GM13976 (cell line): ENCODE measurements at regions not wholly inside any gene's neighbourhood (a gene's known extent, or its start where the extent isn't known, plus 50 kb on each side); places are given as distances from the start of the nearest gene placed in this dataset.

ENCODE experiments used
- DNase-seq: peaks from one replicate; pipeline ENCODE4 v3.0.0; 2012; ENCODE audit warnings: low spot score
- in situ Hi-C: fragments of 300-500 bp; cut with MboI; formaldehyde crosslinking; loops from one replicate; pipeline ENCODE4 v1.12.0; 2022; ENCODE audit warnings: low sequenced_read_pairs, mixed read lengths, inconsistent platforms; ENCODE audit not compliant: unreplicated experiment
- TF ChIP-seq, protein P1 (sequence below): IDR thresholded peaks from 2 replicates; pipeline ENCODE4 v1.5.1; 2012; ENCODE audit warnings: borderline replicate concordance, mild to moderate bottlenecking; ENCODE audit not compliant: insufficient read depth; ENCODE audit errors: extremely low read depth, missing control alignments, control extremely low read depth

DNA sequence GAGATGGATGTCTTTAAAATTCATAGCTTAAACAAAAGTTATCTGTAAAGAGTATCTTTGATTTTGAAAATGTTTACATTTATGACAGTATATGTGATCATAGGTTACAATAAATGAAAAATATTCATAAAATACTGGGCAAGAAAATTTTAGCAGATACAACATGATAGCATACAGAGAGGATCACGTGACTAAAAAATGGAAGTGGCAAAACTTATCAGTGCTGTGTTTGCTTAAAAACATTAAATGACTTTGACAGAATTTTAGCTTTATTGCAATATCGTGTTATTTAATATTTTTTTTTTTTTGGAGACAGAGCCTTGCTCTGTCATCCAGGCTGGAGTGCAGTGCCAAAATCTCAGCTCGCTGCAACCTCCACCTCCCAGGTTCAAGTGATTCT lies 2294.1 kb downstream of the NCAM2 start:
- no peak for DNase-seq
- in situ Hi-C loops = no loop called here
- TF ChIP-seq, protein P1, sequence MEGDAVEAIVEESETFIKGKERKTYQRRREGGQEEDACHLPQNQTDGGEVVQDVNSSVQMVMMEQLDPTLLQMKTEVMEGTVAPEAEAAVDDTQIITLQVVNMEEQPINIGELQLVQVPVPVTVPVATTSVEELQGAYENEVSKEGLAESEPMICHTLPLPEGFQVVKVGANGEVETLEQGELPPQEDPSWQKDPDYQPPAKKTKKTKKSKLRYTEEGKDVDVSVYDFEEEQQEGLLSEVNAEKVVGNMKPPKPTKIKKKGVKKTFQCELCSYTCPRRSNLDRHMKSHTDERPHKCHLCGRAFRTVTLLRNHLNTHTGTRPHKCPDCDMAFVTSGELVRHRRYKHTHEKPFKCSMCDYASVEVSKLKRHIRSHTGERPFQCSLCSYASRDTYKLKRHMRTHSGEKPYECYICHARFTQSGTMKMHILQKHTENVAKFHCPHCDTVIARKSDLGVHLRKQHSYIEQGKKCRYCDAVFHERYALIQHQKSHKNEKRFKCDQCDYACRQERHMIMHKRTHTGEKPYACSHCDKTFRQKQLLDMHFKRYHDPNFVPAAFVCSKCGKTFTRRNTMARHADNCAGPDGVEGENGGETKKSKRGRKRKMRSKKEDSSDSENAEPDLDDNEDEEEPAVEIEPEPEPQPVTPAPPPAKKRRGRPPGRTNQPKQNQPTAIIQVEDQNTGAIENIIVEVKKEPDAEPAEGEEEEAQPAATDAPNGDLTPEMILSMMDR = no peak

DNA sequence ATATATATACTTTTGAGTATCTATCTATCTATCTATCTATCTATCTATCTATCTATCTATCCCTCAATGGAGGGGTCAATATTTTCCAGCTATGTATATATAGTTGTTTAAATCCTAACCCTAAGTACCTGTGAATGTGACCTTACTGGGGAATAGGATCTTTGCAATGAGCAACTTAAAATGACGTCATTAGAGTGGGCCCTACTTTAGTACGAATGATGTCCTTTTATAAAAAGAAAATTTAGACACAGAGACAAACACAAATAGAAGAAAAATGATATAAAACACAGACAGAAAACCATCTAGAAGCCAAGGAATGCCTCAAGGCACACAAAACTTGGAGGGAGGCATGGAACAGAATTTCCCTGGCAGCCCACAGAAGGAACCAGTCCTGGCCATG lies 2283.7 kb downstream of the NCAM2 start:
- in situ Hi-C loops = no loop called here
- DNase-seq = no peak
- TF ChIP-seq, protein P1 = no peak

DNA sequence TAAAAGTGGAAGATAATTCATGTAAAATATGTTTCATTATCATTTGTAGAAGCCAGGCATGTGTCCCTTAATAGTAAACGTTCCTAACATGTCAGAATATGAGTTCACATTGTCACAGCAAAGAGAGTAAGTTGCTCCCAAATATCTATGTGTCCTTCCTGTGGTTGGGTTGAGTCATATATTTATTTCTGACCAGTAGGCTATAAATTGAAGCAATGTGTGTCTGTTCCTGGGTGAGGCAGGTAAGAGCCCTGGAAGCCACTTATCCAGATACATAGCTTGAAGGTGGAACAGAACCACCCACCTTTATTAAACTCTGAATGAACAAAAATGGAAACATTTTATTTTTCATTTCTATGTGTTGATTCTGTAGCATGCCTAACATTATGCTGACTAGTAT lies 2251.6 kb downstream of the NCAM2 start:
- in situ Hi-C loops = no loop called here
- DNase-seq = no peak
- TF ChIP-seq, protein P1 = no peak

DNA sequence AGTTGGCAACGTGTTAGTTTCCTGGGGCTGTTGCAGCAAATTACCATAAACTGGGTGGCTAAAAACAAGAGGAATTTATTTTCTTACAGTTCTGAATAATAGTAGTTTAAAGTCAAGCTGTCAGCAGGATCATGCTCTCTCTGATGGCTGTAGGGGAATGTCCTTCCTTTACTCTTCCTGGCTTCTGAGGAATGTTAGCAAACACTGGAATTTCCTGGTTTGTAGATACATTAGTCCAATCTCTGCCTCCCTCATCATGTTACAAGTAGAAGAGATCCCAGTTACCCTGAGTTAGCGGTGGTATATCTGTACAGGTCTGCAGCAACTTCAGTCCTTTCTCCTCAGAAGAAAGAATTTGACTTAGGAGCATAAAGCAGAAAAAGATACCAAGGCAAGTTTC lies 2249.1 kb downstream of the NCAM2 start:
- in situ Hi-C loops = no loop called here
- TF ChIP-seq, protein P1 = no peak

DNA sequence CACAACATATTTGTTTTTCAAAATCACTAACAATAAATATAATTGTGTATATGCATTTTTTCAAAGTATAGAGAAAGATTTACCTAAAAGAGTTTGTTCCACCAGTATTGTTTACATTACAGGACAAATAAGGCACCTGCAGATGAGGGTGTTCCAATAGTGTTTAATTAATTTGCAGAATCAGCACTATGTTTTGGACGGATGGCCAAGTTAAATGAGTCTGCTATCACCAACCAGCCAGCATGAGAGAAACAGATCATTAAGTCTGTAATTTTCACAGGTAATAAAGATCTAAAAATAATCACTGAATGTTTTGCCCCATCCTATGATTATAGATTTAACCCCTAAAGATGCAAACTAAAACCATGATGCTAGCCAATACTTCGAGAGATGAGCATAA lies 2247.0 kb downstream of the NCAM2 start:
- in situ Hi-C loops = no loop called here
- DNase-seq = no peak
- TF ChIP-seq, protein P1 = no peak

More for the DNA sequence above, 2249.1 kb downstream of the NCAM2 start:
- no peak for DNase-seq

DNA sequence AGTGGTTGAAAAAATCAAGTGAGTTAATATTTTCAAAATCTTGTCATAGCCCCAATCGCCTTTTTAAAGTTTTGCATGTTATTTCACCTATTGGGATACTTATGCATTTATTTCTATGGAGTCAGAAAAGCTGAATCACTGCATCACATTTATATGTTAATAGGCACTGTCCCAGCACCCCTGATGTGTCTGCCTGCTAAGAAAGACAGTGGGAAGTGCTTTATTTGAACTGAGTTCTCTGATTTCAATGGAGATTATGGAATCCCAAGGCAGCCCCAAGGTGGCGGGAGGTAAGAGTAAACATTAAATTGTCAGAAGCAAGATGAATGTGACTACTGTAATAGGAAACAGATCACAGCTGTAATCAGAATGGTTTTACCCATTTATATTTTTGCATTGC lies 2225.7 kb downstream of the NCAM2 start:
- DNase-seq = no peak
- TF ChIP-seq, protein P1 = no peak
- in situ Hi-C loops = no loop called here

DNA sequence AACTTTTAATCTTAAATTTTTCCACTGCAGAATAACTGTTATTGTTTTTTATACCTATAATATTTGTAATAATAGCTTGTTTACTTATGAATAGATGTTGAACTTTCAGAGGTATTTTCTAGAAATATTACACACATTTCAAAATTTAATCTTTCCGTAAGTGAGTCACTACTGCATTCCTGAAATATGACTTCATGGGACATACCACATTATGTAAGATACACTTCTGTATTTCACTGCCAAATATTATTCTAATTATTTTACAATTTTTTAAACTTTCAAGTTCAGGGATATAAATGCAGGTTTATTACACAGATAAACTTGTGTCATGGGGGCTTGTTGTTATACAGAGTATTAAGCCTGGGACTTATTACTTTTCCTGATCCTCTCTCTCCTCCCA lies 2220.5 kb downstream of the NCAM2 start:
- in situ Hi-C loops = no loop called here
- TF ChIP-seq, protein P1 = no peak
- DNase-seq = no peak
